Right kidney (tissue), 1 donor: ENCODE measurements at regions not wholly inside any gene's neighbourhood (a gene's known extent, or its start where the extent isn't known, plus 50 kb on each side); places are given as distances from the start of the nearest gene placed in this dataset.
"Not testable (repeated sequence)": the region's sequence is repeated elsewhere in the genome, so short reads cannot be mapped to it uniquely, and the experiment has no call there.

ENCODE experiments used
- DNase-seq: peaks from one replicate; pipeline ENCODE4 v3.0.0-alpha.2; 2016

- DNase-seq = peak; percentile 35
Measured at GRCh38 chr2:131425231-131425941, 50.5 kb upstream of the TUBA3D start.

DNA sequence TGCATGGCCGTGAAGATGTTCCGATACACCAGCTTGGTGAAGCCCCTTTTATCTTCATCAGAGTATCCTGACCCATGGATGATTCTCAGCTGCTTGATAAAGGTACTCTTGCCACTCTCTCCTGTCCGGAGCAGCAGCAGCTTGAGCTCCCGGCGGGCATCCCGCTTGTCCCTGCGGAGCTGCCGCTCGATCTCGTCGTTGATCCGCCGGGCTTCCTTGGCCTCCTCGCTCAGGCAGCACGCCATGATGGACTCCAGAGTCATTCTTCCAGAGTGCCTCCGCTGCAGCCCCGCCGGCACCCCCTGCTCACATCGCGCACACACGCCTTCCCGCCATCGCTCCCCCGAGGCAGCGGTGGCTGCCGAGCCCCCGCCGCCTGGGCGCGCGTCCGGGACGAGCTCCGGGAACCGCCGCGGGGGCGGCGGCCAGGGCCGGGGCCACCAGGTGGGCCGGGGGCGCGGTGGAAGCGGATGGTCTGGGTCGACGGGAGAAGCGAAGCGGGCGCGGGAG, 51.3 kb upstream of the TUBA3D start:
- peak; percentile 33 for DNase-seq

GRCh38 chr2:131420751-131421150, 55.2 kb upstream of the TUBA3D start:
- not testable (repeated sequence) for DNase-seq

- DNase-seq = no peak
Measured at GRCh38 chr2:131419441-131419840, 55.5 kb upstream of the RAB6D start.

DNA sequence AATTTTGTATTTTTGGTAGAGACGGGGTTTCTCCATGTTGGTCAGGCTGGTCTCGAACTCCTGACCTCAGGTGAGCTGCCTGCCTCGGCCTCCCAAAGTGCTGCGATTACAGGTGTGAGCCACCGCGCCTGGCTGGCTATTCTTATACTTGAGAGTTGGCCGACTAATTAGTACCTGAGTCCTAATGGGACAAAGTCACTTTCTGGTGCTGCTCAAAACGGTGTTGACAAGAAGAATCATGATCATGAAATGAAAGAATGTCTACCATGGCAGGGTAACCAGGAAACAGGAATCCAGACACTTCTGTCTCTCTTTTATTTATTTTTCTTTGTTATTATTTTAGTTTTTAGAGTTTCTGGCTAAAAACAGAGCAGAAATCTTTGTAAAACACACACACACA, 54.7 kb upstream of the RAB6D start:
- DNase-seq = no peak

DNA sequence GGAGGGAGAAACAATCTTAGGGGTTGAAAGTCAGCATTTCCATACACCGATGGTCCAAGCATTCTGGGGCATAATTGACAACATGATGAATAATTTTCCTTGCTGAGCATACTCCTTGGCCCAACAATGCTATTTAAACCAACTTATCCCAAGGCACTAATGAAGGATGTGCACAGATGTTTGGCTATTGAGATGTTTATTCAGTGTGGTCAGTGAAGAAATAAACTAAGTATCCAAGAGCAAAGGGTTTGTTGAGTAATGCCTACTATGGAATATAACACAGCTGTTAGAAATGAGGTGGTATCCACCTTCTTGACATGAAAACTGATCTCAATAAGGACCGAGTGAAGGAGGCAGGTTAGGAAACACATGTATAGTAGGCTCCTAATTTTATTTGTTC, 53.9 kb upstream of the RAB6D start:
- no peak for DNase-seq

- DNase-seq = no peak
Measured at GRCh38 chr2:131413785-131414184, 49.8 kb upstream of the RAB6D start.
